ENCODE measurements at regions not wholly inside any gene's neighbourhood (a gene's known extent, or its start where the extent isn't known, plus 50 kb on each side); places are given as distances from the start of the nearest gene placed in this dataset.

GRCh38 chr4:171524903-171525302, 288.3 kb upstream of the GALNTL6 start:
- H3K4me3 ChIP-seq, result no peak overlapping the region
- no peaks in the 10 kb centered on the region for H3K4me1 ChIP-seq
- WGBS (ENCODE audit: insufficient coverage, low coverage, low lambda C conversion rate, missing lambda C conversion rate), result 23% methylated on average over 5 of the region's 5 CpGs
- no peaks in the 10 kb centered on the region for H3K9me3 ChIP-seq
- intact Hi-C loops (cut with DNase I), result no loop called here
- TF ChIP-seq CTCF (IDR thresholded peaks at IDR 0.05) (no peak), POLR2A (IDR thresholded peaks at IDR 0.05) (no peak)
- no peaks in the 10 kb centered on the region for H3K36me3 ChIP-seq
- ATAC-seq (no peak), DNase-seq (no peak)
- no peak overlapping the region for H3K27ac ChIP-seq
- no peaks in the 10 kb centered on the region for H3K27me3 ChIP-seq

GRCh38 chr4:171521726-171522125, 291.5 kb upstream of the GALNTL6 start:
- DNase-seq (no peak), ATAC-seq (no peak)
- Histone ChIP-seq H3K4me1 (no peaks in the 10 kb centered on the region), H3K27ac (no peak overlapping the region), H3K4me3 (no peak overlapping the region), H3K27me3 (no peaks in the 10 kb centered on the region), H3K36me3 (no peaks in the 10 kb centered on the region), H3K9me3 (no peaks in the 10 kb centered on the region)
- intact Hi-C loops (cut with DNase I), result no loop called here
- WGBS (ENCODE audit: insufficient coverage, low coverage, low lambda C conversion rate, missing lambda C conversion rate), result 48% methylated on average over 3 of the region's 3 CpGs
- no peak for TF ChIP-seq CTCF (IDR thresholded peaks at IDR 0.05)
- no peak for TF ChIP-seq POLR2A (IDR thresholded peaks at IDR 0.05)

- Histone ChIP-seq H3K4me3 (no peak overlapping the region), H3K4me1 (no peaks in the 10 kb centered on the region), H3K36me3 (no peaks in the 10 kb centered on the region), H3K27me3 (no peaks in the 10 kb centered on the region), H3K9me3 (no peaks in the 10 kb centered on the region), H3K27ac (no peak overlapping the region)
- intact Hi-C loops (cut with DNase I), result no loop called here
- TF ChIP-seq POLR2A (IDR thresholded peaks at IDR 0.05) (no peak), CTCF (IDR thresholded peaks at IDR 0.05) (no peak)
- WGBS (ENCODE audit: insufficient coverage, low coverage, low lambda C conversion rate, missing lambda C conversion rate), result 19% methylated on average over 4 of the region's 4 CpGs
- DNase-seq (no peak), ATAC-seq (no peak)
Measured at GRCh38 chr4:171519457-171519856, 293.7 kb upstream of the GALNTL6 start.

- Histone ChIP-seq H3K9me3 (no peaks in the 10 kb centered on the region), H3K4me1 (no peaks in the 10 kb centered on the region), H3K27me3 (no peaks in the 10 kb centered on the region), H3K27ac (no peak overlapping the region), H3K4me3 (no peak overlapping the region), H3K36me3 (no peaks in the 10 kb centered on the region)
- DNase-seq (no peak), ATAC-seq (no peak)
- no peak for TF ChIP-seq POLR2A (IDR thresholded peaks at IDR 0.05)
- no peak for TF ChIP-seq CTCF (IDR thresholded peaks at IDR 0.05)
- 33% methylated on average over 1 of the region's 1 CpG for WGBS (ENCODE audit: insufficient coverage, low coverage, low lambda C conversion rate, missing lambda C conversion rate)
- intact Hi-C loops (cut with DNase I), result no loop called here
Measured at GRCh38 chr4:171517883-171518282, 295.3 kb upstream of the GALNTL6 start.

- Histone ChIP-seq H3K27ac (no peak overlapping the region), H3K9me3 (no peaks in the 10 kb centered on the region), H3K4me3 (no peak overlapping the region), H3K36me3 (no peaks in the 10 kb centered on the region), H3K27me3 (no peaks in the 10 kb centered on the region), H3K4me1 (no peaks in the 10 kb centered on the region)
- DNase-seq (no peak), ATAC-seq (no peak)
- intact Hi-C loops (cut with DNase I), result no loop called here
- TF ChIP-seq POLR2A (IDR thresholded peaks at IDR 0.05) (no peak), CTCF (IDR thresholded peaks at IDR 0.05) (no peak)
- WGBS (ENCODE audit: insufficient coverage, low coverage, low lambda C conversion rate, missing lambda C conversion rate), result 31% methylated on average over 3 of the region's 3 CpGs
Measured at GRCh38 chr4:171516694-171517093, 296.5 kb upstream of the GALNTL6 start.

All from right lobe of liver (tissue), 6 donors.